Nephron progenitor cell (in vitro differentiated cells): ENCODE measurements at regions not wholly inside any gene's neighbourhood (a gene's known extent, or its start where the extent isn't known, plus 50 kb on each side); places are given as distances from the start of the nearest gene placed in this dataset.

ENCODE experiments used
- DNase-seq: peaks from one replicate; pipeline ENCODE4 v3.0.0; 2021
- H3K27ac Mint-ChIP-seq: 2 replicates; pipeline ENCODE4 v1.8.0; 2021; ENCODE audit warnings: mild to moderate bottlenecking, moderate library complexity, mixed read lengths
- H3K27me3 Mint-ChIP-seq: 2 replicates; pipeline ENCODE4 v1.8.0; 2021; ENCODE audit warnings: mild to moderate bottlenecking, low read depth, mixed read lengths; ENCODE audit not compliant: poor library complexity
- H3K36me3 Mint-ChIP-seq: 2 replicates; pipeline ENCODE4 v1.8.0; 2021; ENCODE audit warnings: low read depth, mixed read lengths
- H3K4me1 Mint-ChIP-seq: 2 replicates; pipeline ENCODE4 v1.8.0; 2021; ENCODE audit warnings: mixed read lengths
- H3K4me3 Mint-ChIP-seq: 2 replicates; pipeline ENCODE4 v1.8.0; 2021; ENCODE audit warnings: mild to moderate bottlenecking, moderate library complexity, mixed read lengths
- H3K9me3 Mint-ChIP-seq: 2 replicates; pipeline ENCODE4 v1.8.0; 2021; ENCODE audit warnings: mild to moderate bottlenecking, moderate library complexity, mixed read lengths
- TF ChIP-seq, protein P1 (sequence below): fragments of 200-600 bp; sonication (generic); IDR thresholded peaks from 2 replicates; pipeline ENCODE4 v1.5.0; 2021; ENCODE audit warnings: antibody characterized with exemption

DNA sequence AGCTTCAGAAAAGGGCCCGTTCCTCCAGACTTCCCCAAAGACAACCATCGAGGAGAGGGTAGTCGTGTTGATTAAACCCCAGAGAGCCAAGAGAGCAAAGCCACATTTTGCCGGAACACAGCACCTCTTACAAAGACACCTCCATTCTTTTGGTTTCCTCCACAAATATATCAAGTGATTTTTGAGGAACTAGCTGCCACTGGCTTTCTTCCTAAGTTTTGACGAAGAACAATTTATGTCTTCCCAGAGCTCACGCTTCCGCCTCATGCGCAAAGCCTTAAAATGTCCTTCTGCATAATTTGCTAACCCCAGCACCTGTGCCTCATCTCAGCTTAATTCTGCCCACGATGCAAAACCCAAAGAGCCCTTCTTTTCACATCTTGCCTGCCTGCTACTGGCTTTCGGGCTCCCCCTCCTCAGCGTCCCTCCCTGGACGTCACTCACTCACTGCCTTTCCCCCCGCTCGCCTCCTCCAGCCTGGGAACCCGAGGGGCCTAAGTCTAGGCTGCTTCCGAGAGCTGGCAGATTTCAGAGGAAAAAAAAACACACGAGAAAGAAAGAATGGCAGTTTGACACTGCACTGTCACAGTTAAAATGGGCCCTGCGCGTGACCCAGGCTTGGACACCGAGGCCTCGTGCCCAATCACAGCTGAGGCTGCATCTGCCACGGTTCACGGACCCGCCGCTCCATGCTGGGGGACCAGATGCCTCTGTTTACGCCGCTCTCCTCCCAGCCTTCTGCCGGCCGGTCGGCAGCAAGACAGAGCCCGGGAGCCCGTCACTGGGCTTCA lies 77.6 kb upstream of the IFNAR2 start:
- H3K36me3 Mint-ChIP-seq: no peaks in the 10 kb centered on the region
- no peak overlapping the region for H3K27ac Mint-ChIP-seq
- TF ChIP-seq, protein P1, sequence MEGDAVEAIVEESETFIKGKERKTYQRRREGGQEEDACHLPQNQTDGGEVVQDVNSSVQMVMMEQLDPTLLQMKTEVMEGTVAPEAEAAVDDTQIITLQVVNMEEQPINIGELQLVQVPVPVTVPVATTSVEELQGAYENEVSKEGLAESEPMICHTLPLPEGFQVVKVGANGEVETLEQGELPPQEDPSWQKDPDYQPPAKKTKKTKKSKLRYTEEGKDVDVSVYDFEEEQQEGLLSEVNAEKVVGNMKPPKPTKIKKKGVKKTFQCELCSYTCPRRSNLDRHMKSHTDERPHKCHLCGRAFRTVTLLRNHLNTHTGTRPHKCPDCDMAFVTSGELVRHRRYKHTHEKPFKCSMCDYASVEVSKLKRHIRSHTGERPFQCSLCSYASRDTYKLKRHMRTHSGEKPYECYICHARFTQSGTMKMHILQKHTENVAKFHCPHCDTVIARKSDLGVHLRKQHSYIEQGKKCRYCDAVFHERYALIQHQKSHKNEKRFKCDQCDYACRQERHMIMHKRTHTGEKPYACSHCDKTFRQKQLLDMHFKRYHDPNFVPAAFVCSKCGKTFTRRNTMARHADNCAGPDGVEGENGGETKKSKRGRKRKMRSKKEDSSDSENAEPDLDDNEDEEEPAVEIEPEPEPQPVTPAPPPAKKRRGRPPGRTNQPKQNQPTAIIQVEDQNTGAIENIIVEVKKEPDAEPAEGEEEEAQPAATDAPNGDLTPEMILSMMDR: no peak
- peaks cover 11% of the 10 kb centered on the region for H3K4me1 Mint-ChIP-seq
- no peak overlapping the region for H3K4me3 Mint-ChIP-seq
- no peaks in the 10 kb centered on the region for H3K9me3 Mint-ChIP-seq
- peak; percentile 20 for DNase-seq
- peaks cover 31% of the 10 kb centered on the region for H3K27me3 Mint-ChIP-seq

DNA sequence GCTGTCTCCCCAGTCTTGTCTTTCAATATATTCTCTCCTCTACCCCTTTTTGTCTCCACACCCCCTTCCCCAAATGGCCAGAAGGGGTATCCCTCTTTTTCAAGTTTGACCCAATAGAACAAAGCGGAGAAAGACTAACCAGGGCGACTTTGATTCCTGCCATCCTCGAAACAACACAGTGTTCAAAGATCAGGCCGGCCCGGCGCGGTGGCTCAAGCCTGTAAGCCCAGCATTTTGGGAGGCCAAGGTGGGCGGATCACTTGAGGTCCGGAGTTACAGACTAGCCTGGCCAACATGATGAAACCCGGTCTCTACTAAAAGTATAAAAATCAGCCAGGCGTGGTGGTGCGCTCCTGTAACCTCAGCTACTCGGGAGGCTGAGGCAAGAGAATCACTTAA lies 77.0 kb upstream of the IFNAR2 start:
- TF ChIP-seq, protein P1: no peak
- Mint-ChIP-seq H3K27ac (no peak overlapping the region), H3K9me3 (no peaks in the 10 kb centered on the region)

DNA sequence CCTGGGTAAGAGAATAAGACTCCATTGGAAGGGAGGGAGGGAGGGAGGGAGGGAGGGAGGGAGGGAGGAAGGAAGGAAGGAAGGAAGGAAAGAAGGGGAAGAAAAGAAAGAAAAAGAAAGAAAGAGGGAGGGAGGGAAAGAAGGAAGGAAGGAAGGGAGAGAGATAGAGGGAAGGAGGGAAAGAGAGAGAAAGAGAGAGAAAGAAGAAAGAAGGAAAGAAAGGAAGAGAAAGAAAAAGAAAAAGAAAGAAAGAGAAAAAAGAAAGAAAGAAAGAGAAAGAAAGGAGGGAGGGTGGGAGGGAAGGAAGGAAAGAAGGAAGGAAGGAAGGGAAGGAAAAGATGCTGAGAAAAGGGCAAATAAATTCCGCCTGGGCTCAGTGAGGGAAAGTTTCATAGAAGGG lies 74.7 kb upstream of the IFNAR2 start:
- TF ChIP-seq, protein P1: no peak
- no peak overlapping the region for H3K4me3 Mint-ChIP-seq
- H3K27me3 Mint-ChIP-seq: peaks cover 30% of the 10 kb centered on the region
- H3K36me3 Mint-ChIP-seq: no peaks in the 10 kb centered on the region
- peaks cover 8% of the 10 kb centered on the region for H3K9me3 Mint-ChIP-seq
- no peak overlapping the region for H3K27ac Mint-ChIP-seq
- peaks cover 11% of the 10 kb centered on the region for H3K4me1 Mint-ChIP-seq
- DNase-seq: no peak

More for the DNA sequence above, 77.0 kb upstream of the IFNAR2 start:
- DNase-seq: no peak
- H3K4me1 Mint-ChIP-seq: peaks cover 11% of the 10 kb centered on the region
- H3K4me3 Mint-ChIP-seq: no peak overlapping the region
- H3K27me3 Mint-ChIP-seq: peaks cover 30% of the 10 kb centered on the region
- no peaks in the 10 kb centered on the region for H3K36me3 Mint-ChIP-seq

DNA sequence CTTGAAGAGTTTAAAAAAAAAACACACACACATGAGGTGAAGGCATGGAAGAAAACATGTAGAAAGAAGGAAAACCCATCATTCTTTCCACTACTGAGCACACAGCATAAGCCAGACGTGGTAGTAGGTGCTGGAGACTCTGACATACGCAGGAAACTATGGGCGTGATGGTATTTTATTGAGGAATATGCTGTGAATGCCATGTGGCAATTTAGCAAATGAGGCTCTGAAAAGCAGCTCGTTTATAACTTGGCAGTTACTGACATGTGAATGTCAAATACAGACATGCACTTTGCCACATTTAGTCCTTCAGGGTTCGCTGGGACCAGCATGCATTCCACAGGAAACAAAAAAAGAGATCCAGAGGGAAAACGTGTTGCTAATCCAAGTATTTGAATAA lies 74.3 kb upstream of the IFNAR2 start:
- H3K4me1 Mint-ChIP-seq: peaks cover 11% of the 10 kb centered on the region
- H3K9me3 Mint-ChIP-seq: peaks cover 8% of the 10 kb centered on the region
- H3K27ac Mint-ChIP-seq: no peak overlapping the region
- TF ChIP-seq, protein P1: no peak
- no peak for DNase-seq
- H3K4me3 Mint-ChIP-seq: no peak overlapping the region
- H3K27me3 Mint-ChIP-seq: peaks cover 30% of the 10 kb centered on the region
- no peaks in the 10 kb centered on the region for H3K36me3 Mint-ChIP-seq

DNA sequence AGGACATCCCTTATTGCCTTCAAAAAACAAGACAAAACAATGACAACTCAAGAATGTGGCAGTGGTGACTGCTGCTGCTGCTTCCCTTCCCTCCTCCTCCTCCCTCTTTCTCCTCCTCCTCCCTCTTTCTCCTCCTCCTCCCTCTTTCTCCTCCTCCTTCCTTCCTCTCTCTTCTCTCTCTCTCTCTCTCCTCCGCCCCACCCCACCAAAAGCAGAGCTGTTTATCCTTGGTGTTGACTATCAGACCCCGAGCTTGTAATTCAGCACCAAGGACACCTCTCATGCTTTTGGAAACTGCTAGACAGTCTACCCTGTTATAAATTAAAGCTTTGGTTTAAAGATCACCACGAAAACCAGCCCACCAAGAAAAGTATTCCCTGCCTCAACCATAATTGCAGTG lies 72.4 kb upstream of the IFNAR2 start:
- Mint-ChIP-seq H3K27me3 (peaks cover 23% of the 10 kb centered on the region), H3K4me3 (no peak overlapping the region), H3K4me1 (peaks cover 9% of the 10 kb centered on the region), H3K36me3 (no peaks in the 10 kb centered on the region), H3K27ac (no peak overlapping the region), H3K9me3 (peaks cover 8% of the 10 kb centered on the region)
- DNase-seq: peak; percentile 29
- TF ChIP-seq, protein P1: no peak

DNA sequence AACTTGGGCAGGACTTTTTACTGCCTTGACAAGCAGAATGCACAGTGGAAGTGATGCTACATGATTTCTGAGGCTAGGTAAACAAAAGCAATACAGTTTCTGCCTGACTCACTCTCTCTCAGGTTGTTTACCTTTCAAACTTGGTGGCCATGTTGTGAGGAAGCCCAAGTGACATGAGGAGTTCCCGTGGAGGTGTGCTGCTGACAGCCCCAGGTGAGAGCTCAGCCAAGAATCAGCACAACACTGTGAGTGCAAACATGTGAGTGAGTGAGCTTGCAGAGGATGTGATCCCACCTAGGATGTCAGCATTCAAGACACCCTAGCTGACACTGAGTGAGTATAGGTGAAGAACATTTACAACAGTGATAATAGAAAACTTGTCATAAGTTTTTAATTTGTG lies 71.1 kb upstream of the IFNAR2 start:
- H3K4me3 Mint-ChIP-seq: no peak overlapping the region
- TF ChIP-seq, protein P1: no peak
- peaks cover 10% of the 10 kb centered on the region for H3K4me1 Mint-ChIP-seq
- H3K36me3 Mint-ChIP-seq: no peaks in the 10 kb centered on the region
- no peak for DNase-seq
- peaks cover 16% of the 10 kb centered on the region for H3K27me3 Mint-ChIP-seq
- no peak overlapping the region for H3K27ac Mint-ChIP-seq
- H3K9me3 Mint-ChIP-seq: peaks cover 8% of the 10 kb centered on the region
